GM23338 (cell line): ENCODE measurements at regions not wholly inside any gene's neighbourhood (a gene's known extent, or its start where the extent isn't known, plus 50 kb on each side); places are given as distances from the start of the nearest gene placed in this dataset.

Experiments
- ATAC-seq: fragments of 200-7000 bp; cut with Tn5 transposase; 3 replicates; pipeline ENCODE4 v1.9.1; 2020
- DNase-seq: peaks from one replicate; pipeline ENCODE4 v3.0.0-alpha.2; 2015; ENCODE audit warnings: low spot score
- H2AFZ ChIP-seq: fragments of 200-600 bp; sonication (generic); 2 replicates; pipeline ENCODE4 v1.8.0; 2016; ENCODE audit warnings: antibody characterized with exemption, mild to moderate bottlenecking, moderate library complexity
- H3F3A ChIP-seq: fragments of 200-600 bp; sonication (generic); replicated peaks from 2 replicates; pipeline ENCODE4 v1.8.0; 2017; ENCODE audit warnings: antibody characterized with exemption, mixed run types, low read depth
- H3K27ac ChIP-seq: fragments of 200-600 bp; sonication (generic); 2 replicates; pipeline ENCODE4 v1.6.1; 2016; ENCODE audit warnings: low read depth
- H3K27me3 ChIP-seq: fragments of 200-600 bp; sonication (generic); 2 replicates; pipeline ENCODE4 v1.8.0; 2016; ENCODE audit warnings: mild to moderate bottlenecking, mixed run types, moderate library complexity; ENCODE audit not compliant: insufficient read depth
- H3K36me3 ChIP-seq: fragments of 200-600 bp; sonication (generic); 2 replicates; pipeline ENCODE4 v1.8.0; 2016; ENCODE audit warnings: mild to moderate bottlenecking; ENCODE audit not compliant: insufficient read depth
- H3K4me1 ChIP-seq: fragments of 200-600 bp; sonication (generic); 2 replicates; pipeline ENCODE4 v1.8.0; 2016; ENCODE audit warnings: mild to moderate bottlenecking, moderate library complexity; ENCODE audit not compliant: insufficient read depth
- H3K4me2 ChIP-seq: fragments of 200-600 bp; sonication (generic); 2 replicates; pipeline ENCODE4 v1.7.1; 2017; ENCODE audit warnings: mixed run types
- H3K4me3 ChIP-seq: fragments of 200-600 bp; sonication (generic); 2 replicates; pipeline ENCODE4 v1.6.1; 2016; ENCODE audit warnings: mixed run types
- H3K79me2 ChIP-seq: fragments of 200-600 bp; sonication (generic); replicated peaks from 2 replicates; pipeline ENCODE4 v1.8.0; 2017; ENCODE audit warnings: mild to moderate bottlenecking; ENCODE audit not compliant: insufficient read depth
- H3K9me2 ChIP-seq: fragments of 200-600 bp; sonication (generic); 2 replicates; pipeline ENCODE4 v1.8.0; 2017; ENCODE audit not compliant: insufficient read depth
- H4K20me1 ChIP-seq: fragments of 200-600 bp; sonication (generic); replicated peaks from 2 replicates; pipeline ENCODE4 v1.8.0; 2017; ENCODE audit warnings: mild to moderate bottlenecking; ENCODE audit not compliant: insufficient read depth
- H3K27ac Mint-ChIP-seq: 2 replicates; pipeline ENCODE4 v1.8.0; 2020; ENCODE audit warnings: inconsistent platforms, mild to moderate bottlenecking, moderate library complexity, mixed read lengths
- H3K27me3 Mint-ChIP-seq: 3 replicates; pipeline ENCODE4 v1.8.0; 2022; ENCODE audit warnings: low read depth, mild to moderate bottlenecking, moderate library complexity, mixed read lengths, inconsistent platforms; ENCODE audit not compliant: insufficient read depth, poor library complexity
- H3K36me3 Mint-ChIP-seq: 3 replicates; pipeline ENCODE4 v1.8.0; 2021; ENCODE audit warnings: low read depth, mild to moderate bottlenecking, inconsistent platforms, moderate library complexity, mixed read lengths
- H3K4me1 Mint-ChIP-seq: 3 replicates; pipeline ENCODE4 v1.8.0; 2020; ENCODE audit warnings: mild to moderate bottlenecking, inconsistent platforms, mixed read lengths
- H3K4me3 Mint-ChIP-seq: 3 replicates; pipeline ENCODE4 v1.8.0; 2021; ENCODE audit warnings: moderate library complexity, mild to moderate bottlenecking, inconsistent platforms, mixed read lengths
- H3K9me3 Mint-ChIP-seq: 3 replicates; pipeline ENCODE4 v1.8.0; 2020; ENCODE audit warnings: moderate library complexity, mild to moderate bottlenecking, inconsistent platforms, mixed read lengths
- CREB1 ChIP-seq: fragments of 250-450 bp; sonication (Bioruptor Pico); IDR thresholded peaks from 2 replicates; pipeline ENCODE4 v1.5.0; 2020; ENCODE audit warnings: low read depth, mild to moderate bottlenecking, moderate library complexity
- EZH2phosphoT487 ChIP-seq: fragments of 200-600 bp; sonication (generic); IDR thresholded peaks from one replicate; pipeline ENCODE4 v1.8.1; 2018; ENCODE audit warnings: antibody characterized with exemption; ENCODE audit not compliant: unreplicated experiment
- JUNB ChIP-seq: IDR thresholded peaks from one replicate; pipeline ENCODE4 v1.6.1; 2016; ENCODE audit warnings: antibody characterized with exemption; ENCODE audit not compliant: unreplicated experiment
- NANOG ChIP-seq: IDR thresholded peaks from 2 replicates; pipeline ENCODE4 v1.6.1; 2016; ENCODE audit warnings: antibody characterized with exemption, borderline replicate concordance
- POLR2AphosphoS5 ChIP-seq: IDR thresholded peaks from 2 replicates; pipeline ENCODE4 v1.6.1; 2016; ENCODE audit warnings: antibody characterized with exemption, low read depth
- STAT1 ChIP-seq: IDR thresholded peaks from one replicate; pipeline ENCODE4 v1.6.1; 2016; ENCODE audit warnings: antibody characterized with exemption; ENCODE audit not compliant: unreplicated experiment
- ZNF114 ChIP-seq: fragments of 250-450 bp; sonication (Bioruptor Pico); IDR thresholded peaks from 2 replicates; pipeline ENCODE4 v1.5.0; 2020; ENCODE audit warnings: mild to moderate bottlenecking, moderate library complexity
- ZNF331 ChIP-seq: fragments of 250-450 bp; sonication (Bioruptor Pico); IDR thresholded peaks from 2 replicates; pipeline ENCODE4 v1.5.0; 2020; ENCODE audit warnings: low read depth, mild to moderate bottlenecking, moderate library complexity
- TF ChIP-seq, protein P1 (sequence below): fragments of 250-450 bp; sonication (Bioruptor Pico); IDR thresholded peaks from 2 replicates; pipeline ENCODE4 v1.5.0; 2020; ENCODE audit warnings: mild to moderate bottlenecking, moderate library complexity
- TF ChIP-seq, protein P2 (sequence below): IDR thresholded peaks from 2 replicates; pipeline ENCODE4 v1.6.1; 2016; ENCODE audit warnings: antibody characterized with exemption
- TF ChIP-seq, protein P3 (sequence below): IDR thresholded peaks from one replicate; pipeline ENCODE4 v1.6.1; 2018; ENCODE audit warnings: antibody characterized with exemption; ENCODE audit not compliant: unreplicated experiment
- TF ChIP-seq, protein P4 (sequence below), 2 experiments: fragments of 200-600 bp in 1 of 2; sonication (generic) in 1 of 2; conservative IDR thresholded peaks; 2 replicates each; pipeline versions ENCODE4 v1.5.1 to v1.6.1; 2016 to 2017; ENCODE audit warnings: antibody characterized with exemption in 2 of 2, low read depth in 2 of 2, mild to moderate bottlenecking in 2 of 2, moderate library complexity in 1 of 2

DNA sequence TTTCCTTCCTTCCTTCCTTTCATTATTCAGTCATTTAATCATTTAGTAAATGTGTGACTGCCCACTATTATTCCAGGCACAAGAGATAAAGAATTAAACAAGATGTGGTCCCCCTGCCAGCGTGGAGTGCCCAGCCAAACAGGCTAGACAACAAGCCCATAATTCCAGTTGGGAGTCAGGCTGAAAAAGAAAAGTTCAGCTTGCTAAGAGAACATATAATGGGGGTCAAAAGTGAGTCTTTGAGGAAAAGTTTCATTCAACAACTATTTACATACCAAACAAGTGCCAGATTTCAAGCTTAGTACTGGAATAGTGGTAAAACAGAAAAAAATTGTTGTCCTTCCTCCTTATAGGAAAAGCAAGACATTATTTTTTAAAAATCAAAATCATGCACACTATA is 523.7 kb downstream of the TAFA4 start (continued):
- TF ChIP-seq CREB1 (CRISPR knock-in tag) = no peak
- TF ChIP-seq NANOG = no peak
- TF ChIP-seq ZNF114 (CRISPR knock-in tag) = no peak
- TF ChIP-seq JUNB = no peak
- TF ChIP-seq, protein P1, sequence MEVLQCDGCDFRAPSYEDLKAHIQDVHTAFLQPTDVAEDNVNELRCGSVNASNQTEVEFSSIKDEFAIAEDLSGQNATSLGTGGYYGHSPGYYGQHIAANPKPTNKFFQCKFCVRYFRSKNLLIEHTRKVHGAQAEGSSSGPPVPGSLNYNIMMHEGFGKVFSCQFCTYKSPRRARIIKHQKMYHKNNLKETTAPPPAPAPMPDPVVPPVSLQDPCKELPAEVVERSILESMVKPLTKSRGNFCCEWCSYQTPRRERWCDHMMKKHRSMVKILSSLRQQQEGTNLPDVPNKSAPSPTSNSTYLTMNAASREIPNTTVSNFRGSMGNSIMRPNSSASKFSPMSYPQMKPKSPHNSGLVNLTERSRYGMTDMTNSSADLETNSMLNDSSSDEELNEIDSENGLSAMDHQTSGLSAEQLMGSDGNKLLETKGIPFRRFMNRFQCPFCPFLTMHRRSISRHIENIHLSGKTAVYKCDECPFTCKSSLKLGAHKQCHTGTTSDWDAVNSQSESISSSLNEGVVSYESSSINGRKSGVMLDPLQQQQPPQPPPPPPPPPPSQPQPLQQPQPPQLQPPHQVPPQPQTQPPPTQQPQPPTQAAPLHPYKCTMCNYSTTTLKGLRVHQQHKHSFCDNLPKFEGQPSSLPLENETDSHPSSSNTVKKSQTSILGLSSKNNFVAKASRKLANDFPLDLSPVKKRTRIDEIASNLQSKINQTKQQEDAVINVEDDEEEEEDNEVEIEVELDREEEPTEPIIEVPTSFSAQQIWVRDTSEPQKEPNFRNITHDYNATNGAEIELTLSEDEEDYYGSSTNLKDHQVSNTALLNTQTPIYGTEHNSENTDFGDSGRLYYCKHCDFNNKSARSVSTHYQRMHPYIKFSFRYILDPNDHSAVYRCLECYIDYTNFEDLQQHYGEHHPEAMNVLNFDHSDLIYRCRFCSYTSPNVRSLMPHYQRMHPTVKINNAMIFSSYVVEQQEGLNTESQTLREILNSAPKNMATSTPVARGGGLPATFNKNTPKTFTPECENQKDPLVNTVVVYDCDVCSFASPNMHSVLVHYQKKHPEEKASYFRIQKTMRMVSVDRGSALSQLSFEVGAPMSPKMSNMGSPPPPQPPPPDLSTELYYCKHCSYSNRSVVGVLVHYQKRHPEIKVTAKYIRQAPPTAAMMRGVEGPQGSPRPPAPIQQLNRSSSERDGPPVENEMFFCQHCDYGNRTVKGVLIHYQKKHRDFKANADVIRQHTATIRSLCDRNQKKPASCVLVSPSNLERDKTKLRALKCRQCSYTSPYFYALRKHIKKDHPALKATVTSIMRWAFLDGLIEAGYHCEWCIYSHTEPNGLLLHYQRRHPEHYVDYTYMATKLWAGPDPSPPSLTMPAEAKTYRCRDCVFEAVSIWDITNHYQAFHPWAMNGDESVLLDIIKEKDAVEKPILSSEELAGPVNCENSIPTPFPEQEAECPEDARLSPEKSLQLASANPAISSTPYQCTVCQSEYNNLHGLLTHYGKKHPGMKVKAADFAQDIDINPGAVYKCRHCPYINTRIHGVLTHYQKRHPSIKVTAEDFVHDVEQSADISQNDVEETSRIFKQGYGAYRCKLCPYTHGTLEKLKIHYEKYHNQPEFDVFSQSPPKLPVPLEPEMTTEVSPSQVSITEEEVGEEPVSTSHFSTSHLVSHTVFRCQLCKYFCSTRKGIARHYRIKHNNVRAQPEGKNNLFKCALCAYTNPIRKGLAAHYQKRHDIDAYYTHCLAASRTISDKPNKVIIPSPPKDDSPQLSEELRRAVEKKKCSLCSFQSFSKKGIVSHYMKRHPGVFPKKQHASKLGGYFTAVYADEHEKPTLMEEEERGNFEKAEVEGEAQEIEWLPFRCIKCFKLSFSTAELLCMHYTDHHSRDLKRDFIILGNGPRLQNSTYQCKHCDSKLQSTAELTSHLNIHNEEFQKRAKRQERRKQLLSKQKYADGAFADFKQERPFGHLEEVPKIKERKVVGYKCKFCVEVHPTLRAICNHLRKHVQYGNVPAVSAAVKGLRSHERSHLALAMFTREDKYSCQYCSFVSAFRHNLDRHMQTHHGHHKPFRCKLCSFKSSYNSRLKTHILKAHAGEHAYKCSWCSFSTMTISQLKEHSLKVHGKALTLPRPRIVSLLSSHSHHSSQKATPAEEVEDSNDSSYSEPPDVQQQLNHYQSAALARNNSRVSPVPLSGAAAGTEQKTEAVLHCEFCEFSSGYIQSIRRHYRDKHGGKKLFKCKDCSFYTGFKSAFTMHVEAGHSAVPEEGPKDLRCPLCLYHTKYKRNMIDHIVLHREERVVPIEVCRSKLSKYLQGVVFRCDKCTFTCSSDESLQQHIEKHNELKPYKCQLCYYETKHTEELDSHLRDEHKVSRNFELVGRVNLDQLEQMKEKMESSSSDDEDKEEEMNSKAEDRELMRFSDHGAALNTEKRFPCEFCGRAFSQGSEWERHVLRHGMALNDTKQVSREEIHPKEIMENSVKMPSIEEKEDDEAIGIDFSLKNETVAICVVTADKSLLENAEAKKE (CRISPR knock-in tag) = no peak
- no peak for TF ChIP-seq EZH2phosphoT487

DNA sequence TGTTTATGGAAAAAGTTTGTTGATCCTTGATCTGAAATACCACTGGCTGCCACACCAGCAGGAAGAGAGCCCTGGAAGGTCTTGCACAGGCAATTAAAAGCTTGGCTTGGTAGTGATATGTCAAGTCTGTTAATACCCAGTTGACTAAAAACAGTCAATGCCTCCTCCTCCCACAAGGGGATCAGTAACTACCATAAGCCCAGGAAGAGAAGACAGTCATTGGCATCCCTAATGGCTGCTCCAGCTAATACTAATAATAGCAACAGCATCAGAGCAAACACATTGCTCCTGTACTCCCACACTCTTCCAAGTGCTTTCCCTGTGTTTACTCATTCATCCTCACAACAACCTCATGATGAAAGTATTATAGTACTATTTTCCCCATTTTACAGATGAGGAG is 528.6 kb downstream of the TAFA4 start:
- H3K4me1 ChIP-seq = no peaks in the 10 kb centered on the region
- H3K27ac ChIP-seq = no peak overlapping the region
- no peak overlapping the region for H3K4me2 ChIP-seq
- Mint-ChIP-seq H3K9me3 (no peaks in the 10 kb centered on the region; the same call in 2 of the 3 replicates), H3K27ac (no peak overlapping the region), H3K36me3 (no peaks in the 10 kb centered on the region), H3K4me1 (no peaks in the 10 kb centered on the region; the same call in 2 of the 3 replicates), H3K4me3 (no peak overlapping the region), H3K27me3 (no peaks in the 10 kb centered on the region)
- no peaks in the 10 kb centered on the region for H4K20me1 ChIP-seq
- no peaks in the 10 kb centered on the region for H3K79me2 ChIP-seq
- H2AFZ ChIP-seq = no peak overlapping the region; the same call in 1 of the 2 replicates
- TF ChIP-seq EZH2phosphoT487 (no peak), NANOG (no peak), POLR2AphosphoS5 (no peak), ZNF331 (CRISPR knock-in tag) (no peak), CREB1 (CRISPR knock-in tag) (no peak), STAT1 (no peak)
- TF ChIP-seq, protein P2, sequence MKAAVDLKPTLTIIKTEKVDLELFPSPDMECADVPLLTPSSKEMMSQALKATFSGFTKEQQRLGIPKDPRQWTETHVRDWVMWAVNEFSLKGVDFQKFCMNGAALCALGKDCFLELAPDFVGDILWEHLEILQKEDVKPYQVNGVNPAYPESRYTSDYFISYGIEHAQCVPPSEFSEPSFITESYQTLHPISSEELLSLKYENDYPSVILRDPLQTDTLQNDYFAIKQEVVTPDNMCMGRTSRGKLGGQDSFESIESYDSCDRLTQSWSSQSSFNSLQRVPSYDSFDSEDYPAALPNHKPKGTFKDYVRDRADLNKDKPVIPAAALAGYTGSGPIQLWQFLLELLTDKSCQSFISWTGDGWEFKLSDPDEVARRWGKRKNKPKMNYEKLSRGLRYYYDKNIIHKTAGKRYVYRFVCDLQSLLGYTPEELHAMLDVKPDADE = no peak
- TF ChIP-seq, protein P3, sequence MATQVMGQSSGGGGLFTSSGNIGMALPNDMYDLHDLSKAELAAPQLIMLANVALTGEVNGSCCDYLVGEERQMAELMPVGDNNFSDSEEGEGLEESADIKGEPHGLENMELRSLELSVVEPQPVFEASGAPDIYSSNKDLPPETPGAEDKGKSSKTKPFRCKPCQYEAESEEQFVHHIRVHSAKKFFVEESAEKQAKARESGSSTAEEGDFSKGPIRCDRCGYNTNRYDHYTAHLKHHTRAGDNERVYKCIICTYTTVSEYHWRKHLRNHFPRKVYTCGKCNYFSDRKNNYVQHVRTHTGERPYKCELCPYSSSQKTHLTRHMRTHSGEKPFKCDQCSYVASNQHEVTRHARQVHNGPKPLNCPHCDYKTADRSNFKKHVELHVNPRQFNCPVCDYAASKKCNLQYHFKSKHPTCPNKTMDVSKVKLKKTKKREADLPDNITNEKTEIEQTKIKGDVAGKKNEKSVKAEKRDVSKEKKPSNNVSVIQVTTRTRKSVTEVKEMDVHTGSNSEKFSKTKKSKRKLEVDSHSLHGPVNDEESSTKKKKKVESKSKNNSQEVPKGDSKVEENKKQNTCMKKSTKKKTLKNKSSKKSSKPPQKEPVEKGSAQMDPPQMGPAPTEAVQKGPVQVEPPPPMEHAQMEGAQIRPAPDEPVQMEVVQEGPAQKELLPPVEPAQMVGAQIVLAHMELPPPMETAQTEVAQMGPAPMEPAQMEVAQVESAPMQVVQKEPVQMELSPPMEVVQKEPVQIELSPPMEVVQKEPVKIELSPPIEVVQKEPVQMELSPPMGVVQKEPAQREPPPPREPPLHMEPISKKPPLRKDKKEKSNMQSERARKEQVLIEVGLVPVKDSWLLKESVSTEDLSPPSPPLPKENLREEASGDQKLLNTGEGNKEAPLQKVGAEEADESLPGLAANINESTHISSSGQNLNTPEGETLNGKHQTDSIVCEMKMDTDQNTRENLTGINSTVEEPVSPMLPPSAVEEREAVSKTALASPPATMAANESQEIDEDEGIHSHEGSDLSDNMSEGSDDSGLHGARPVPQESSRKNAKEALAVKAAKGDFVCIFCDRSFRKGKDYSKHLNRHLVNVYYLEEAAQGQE = no peak
- TF ChIP-seq, protein P4, sequence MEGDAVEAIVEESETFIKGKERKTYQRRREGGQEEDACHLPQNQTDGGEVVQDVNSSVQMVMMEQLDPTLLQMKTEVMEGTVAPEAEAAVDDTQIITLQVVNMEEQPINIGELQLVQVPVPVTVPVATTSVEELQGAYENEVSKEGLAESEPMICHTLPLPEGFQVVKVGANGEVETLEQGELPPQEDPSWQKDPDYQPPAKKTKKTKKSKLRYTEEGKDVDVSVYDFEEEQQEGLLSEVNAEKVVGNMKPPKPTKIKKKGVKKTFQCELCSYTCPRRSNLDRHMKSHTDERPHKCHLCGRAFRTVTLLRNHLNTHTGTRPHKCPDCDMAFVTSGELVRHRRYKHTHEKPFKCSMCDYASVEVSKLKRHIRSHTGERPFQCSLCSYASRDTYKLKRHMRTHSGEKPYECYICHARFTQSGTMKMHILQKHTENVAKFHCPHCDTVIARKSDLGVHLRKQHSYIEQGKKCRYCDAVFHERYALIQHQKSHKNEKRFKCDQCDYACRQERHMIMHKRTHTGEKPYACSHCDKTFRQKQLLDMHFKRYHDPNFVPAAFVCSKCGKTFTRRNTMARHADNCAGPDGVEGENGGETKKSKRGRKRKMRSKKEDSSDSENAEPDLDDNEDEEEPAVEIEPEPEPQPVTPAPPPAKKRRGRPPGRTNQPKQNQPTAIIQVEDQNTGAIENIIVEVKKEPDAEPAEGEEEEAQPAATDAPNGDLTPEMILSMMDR (conservative IDR thresholded peaks at IDR 0.05; ENCODE audit: low read depth in 2 of 2) = no peak
- no peak overlapping the region for H3K4me3 ChIP-seq
- no peaks in the 10 kb centered on the region for H3F3A ChIP-seq
- no peaks in the 10 kb centered on the region for H3K9me2 ChIP-seq
- H3K36me3 ChIP-seq = no peaks in the 10 kb centered on the region
- H3K27me3 ChIP-seq = no peaks in the 10 kb centered on the region
- ATAC-seq (no peak), DNase-seq (peak; percentile 9)
